Type B pancreatic cell (in vitro differentiated cells): ENCODE measurements at regions not wholly inside any gene's neighbourhood (a gene's known extent, or its start where the extent isn't known, plus 50 kb on each side); places are given as distances from the start of the nearest gene placed in this dataset.
"Not testable (repeated sequence)": the region's sequence is repeated elsewhere in the genome, so short reads cannot be mapped to it uniquely, and the experiment has no call there.

ENCODE experiments used
- DNase-seq: peaks from one replicate; pipeline ENCODE4 v3.0.0; 2021; ENCODE audit warnings: mixed read lengths; ENCODE audit not compliant: unreplicated experiment; ENCODE audit errors: extremely low spot score
- H3K27ac Mint-ChIP-seq: 2 replicates; pipeline ENCODE4 v1.8.0; 2021; ENCODE audit warnings: mild to moderate bottlenecking, mixed read lengths
- H3K27me3 Mint-ChIP-seq: 2 replicates; pipeline ENCODE4 v1.8.0; 2021; ENCODE audit warnings: mixed read lengths
- H3K36me3 Mint-ChIP-seq: 2 replicates; pipeline ENCODE4 v1.8.0; 2021; ENCODE audit warnings: mixed read lengths
- H3K4me1 Mint-ChIP-seq: one replicate; pipeline ENCODE4 v1.8.0; 2021; ENCODE audit warnings: mixed read lengths; ENCODE audit not compliant: unreplicated experiment
- H3K4me3 Mint-ChIP-seq: 2 replicates; pipeline ENCODE4 v1.8.0; 2021; ENCODE audit warnings: mild to moderate bottlenecking, mixed read lengths
- H3K9me3 Mint-ChIP-seq: 2 replicates; pipeline ENCODE4 v1.8.0; 2021; ENCODE audit warnings: mixed read lengths
- TF ChIP-seq, protein P1 (sequence below): fragments of 200-600 bp; sonication (generic); conservative IDR thresholded peaks from 2 replicates; pipeline ENCODE4 v1.5.0; 2021; ENCODE audit warnings: antibody characterized with exemption, mild to moderate bottlenecking

DNA sequence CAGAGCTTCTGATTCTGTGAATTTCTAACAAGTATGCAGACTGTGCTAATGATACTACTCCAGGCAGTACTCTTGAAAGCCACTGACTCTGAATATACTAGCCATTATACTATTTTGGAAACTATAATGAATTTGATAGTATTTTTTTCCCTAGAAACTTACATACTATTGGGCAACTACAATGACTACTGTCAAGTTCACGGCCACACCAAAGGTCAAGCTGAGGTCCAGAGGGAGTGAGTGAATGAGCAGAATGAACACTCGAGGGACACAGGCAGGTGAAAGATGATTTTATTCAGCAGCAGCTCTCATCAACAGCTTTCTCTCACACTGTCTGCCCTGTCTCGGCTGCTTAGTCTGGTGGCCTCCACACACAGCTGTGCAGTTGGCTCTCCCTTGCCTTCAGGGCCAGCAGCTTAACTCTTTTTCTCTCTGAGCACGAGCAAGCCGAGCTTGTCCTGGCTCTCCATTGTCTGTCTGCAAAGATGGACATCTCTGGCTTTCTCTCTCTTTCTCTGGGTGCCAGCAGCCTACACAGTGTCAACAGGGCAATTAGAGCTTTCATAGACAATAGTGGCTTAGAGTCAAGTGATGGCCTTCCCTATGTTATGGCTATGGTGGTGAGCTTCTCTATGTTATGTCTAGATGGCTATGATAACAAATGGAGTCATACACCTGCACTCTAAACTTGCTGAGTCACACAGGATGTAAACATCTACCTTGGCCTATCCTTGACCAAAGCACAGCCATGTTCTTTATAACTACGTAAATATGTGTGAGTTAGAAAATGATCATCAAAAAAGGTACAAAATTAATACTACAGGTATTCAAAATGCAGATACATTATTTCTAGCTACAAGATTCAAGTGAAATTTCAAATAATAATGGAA is 362.4 kb downstream of the CGGBP1 start:
- TF ChIP-seq, protein P1, sequence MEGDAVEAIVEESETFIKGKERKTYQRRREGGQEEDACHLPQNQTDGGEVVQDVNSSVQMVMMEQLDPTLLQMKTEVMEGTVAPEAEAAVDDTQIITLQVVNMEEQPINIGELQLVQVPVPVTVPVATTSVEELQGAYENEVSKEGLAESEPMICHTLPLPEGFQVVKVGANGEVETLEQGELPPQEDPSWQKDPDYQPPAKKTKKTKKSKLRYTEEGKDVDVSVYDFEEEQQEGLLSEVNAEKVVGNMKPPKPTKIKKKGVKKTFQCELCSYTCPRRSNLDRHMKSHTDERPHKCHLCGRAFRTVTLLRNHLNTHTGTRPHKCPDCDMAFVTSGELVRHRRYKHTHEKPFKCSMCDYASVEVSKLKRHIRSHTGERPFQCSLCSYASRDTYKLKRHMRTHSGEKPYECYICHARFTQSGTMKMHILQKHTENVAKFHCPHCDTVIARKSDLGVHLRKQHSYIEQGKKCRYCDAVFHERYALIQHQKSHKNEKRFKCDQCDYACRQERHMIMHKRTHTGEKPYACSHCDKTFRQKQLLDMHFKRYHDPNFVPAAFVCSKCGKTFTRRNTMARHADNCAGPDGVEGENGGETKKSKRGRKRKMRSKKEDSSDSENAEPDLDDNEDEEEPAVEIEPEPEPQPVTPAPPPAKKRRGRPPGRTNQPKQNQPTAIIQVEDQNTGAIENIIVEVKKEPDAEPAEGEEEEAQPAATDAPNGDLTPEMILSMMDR, result no peak
- Mint-ChIP-seq H3K36me3 (no peaks in the 10 kb centered on the region), H3K27me3 (no peaks in the 10 kb centered on the region), H3K4me3 (no peak overlapping the region), H3K4me1 (no peaks in the 10 kb centered on the region), H3K9me3 (no peaks in the 10 kb centered on the region), H3K27ac (no peak overlapping the region)
- no peak for DNase-seq

DNA sequence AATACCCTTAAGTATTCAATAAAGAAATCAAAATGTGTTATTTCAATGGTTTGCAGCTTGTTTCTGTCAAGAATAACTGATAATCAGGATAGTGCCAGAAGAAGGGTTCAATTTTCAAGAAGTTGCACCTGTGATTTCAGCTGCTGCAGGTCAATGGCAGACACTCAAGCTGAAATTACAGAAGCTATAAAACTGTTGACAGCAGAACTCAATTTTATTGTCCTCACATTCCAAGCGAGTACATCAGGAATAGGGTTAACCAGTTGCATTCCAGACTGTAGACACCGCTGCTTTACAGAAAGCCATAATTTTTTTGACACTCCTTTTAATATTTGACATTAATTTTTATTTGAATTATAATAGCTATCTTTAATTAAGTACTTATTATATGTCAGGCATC is 364.1 kb downstream of the CGGBP1 start:
- H3K36me3 Mint-ChIP-seq, result no peaks in the 10 kb centered on the region
- no peaks in the 10 kb centered on the region for H3K4me1 Mint-ChIP-seq
- no peak overlapping the region for H3K27ac Mint-ChIP-seq
- H3K4me3 Mint-ChIP-seq, result no peak overlapping the region
- DNase-seq, result no peak
- no peaks in the 10 kb centered on the region for H3K9me3 Mint-ChIP-seq
- H3K27me3 Mint-ChIP-seq, result no peaks in the 10 kb centered on the region
- TF ChIP-seq, protein P1, result no peak

DNA sequence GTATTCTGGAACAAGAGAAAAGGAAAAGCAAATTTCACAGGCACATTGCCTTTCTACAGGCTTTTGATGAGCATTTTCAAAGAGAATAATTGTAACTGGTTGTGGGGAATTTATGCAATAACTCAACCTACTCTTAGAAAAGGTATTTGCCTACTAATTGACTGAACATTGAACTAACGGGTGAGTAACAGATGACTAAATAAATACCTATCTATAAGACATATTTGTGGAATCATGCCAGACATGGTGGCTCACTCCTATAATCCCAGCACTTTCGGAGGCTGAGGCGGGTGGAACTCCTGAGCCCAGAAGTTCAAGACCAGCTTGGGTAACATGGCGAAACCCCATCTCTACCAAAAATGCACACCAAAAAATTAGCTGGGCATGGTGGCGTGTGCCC is 367.7 kb downstream of the CGGBP1 start:
- TF ChIP-seq, protein P1, result no peak
- no peaks in the 10 kb centered on the region for H3K36me3 Mint-ChIP-seq
- no peak for DNase-seq
- H3K27me3 Mint-ChIP-seq, result no peaks in the 10 kb centered on the region
- no peak overlapping the region for H3K27ac Mint-ChIP-seq
- H3K4me1 Mint-ChIP-seq, result no peaks in the 10 kb centered on the region
- H3K9me3 Mint-ChIP-seq, result no peaks in the 10 kb centered on the region
- no peak overlapping the region for H3K4me3 Mint-ChIP-seq

DNA sequence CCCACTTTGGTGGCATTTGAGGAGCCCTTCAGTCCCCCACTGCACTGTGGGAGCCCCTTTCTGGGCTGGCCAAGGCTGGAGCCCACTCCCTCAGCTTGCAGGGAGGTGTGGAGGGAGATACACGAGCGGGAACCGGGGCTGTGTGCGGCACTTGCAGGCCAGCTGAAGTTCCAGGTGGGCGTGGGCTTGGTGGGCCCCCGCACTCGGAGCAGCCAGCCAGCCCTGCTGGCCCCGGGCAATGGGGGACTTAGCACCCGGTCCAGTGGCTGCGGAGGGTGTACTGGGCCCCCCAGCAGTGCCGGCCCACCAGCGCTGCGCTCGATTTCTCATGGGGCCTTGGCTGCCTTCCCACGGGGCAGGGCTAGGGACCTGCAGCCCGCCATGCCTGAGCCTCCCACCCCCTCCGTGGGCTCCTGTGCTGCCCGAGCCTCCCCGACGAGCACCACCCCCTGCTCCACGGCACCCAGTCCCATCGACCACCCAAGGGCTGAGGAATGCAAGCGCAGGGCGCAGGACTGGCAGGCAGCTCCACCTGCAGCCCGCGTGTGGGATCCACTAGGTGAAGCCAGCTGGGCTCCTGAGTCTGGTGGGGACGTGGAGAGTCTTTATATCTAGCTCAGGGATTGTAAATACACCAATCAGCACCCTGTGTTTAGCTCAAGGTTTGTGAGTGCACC is 379.7 kb downstream of the CGGBP1 start:
- not testable (repeated sequence) for H3K4me1 Mint-ChIP-seq, H3K27ac Mint-ChIP-seq, H3K4me3 Mint-ChIP-seq, H3K9me3 Mint-ChIP-seq, H3K27me3 Mint-ChIP-seq, DNase-seq, H3K36me3 Mint-ChIP-seq

DNA sequence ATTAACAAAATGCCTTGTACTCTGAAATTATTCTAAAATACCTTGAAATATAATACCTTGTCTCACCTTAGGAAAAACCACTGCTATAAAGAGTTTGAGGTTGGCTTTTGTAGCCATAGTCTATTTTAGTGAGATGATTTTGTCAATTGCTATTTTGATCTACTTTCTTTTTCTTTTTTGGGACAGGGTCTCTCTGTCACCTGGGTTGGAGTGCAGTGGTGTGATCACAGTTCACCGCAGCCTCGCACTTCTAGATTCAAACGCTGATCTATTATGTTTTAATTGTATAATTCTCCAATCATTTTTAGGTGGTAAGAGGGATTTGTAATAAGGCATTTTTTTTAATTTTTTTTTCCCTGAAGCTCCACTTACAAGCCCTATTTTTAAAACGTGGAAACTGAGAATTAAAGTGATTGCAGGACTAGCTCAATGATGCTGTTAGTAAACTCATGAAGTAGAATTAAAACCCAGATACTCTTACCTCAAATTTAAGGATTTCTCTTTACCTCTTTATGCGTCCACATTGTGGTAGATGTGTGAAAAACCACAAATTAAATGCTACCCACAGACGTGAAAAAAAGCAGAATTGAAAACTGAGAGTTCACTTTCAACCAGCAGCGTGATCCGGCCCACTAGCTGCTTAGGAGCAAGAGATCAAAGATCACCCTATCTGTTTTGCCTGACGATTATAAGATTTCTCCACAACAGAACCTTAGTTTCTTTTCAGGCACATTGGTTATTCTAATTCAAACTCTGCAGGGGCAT is 384.2 kb downstream of the CGGBP1 start:
- no peaks in the 10 kb centered on the region for H3K27me3 Mint-ChIP-seq
- no peaks in the 10 kb centered on the region for H3K9me3 Mint-ChIP-seq
- H3K36me3 Mint-ChIP-seq, result no peaks in the 10 kb centered on the region
- no peak for DNase-seq
- H3K4me3 Mint-ChIP-seq, result no peak overlapping the region
- TF ChIP-seq, protein P1, result no peak
- H3K4me1 Mint-ChIP-seq, result no peaks in the 10 kb centered on the region
- no peak overlapping the region for H3K27ac Mint-ChIP-seq
